HG02973 (cell line): ENCODE measurements at regions not wholly inside any gene's neighbourhood (a gene's known extent, or its start where the extent isn't known, plus 50 kb on each side); places are given as distances from the start of the nearest gene placed in this dataset.
"Not testable (repeated sequence)": the region's sequence is repeated elsewhere in the genome, so short reads cannot be mapped to it uniquely, and the experiment has no call there.

Source experiments
- ATAC-seq: cut with Tn5 transposase; IDR thresholded peaks from one replicate; pipeline ENCODE4 v1.9.1; 2021; ENCODE audit warnings: moderate library complexity; ENCODE audit not compliant: unreplicated experiment

- no peak for ATAC-seq
These were observed 143.8 kb upstream of the LAMA2 start for GRCh38 chr6:128739112-128739511.

GRCh38 chr6:128738112-128738511 is 144.8 kb upstream of the LAMA2 start:
- no peak for ATAC-seq

GRCh38 chr6:128736780-128737179 is 146.2 kb upstream of the LAMA2 start:
- no peak for ATAC-seq

- ATAC-seq, result no peak
These were observed 151.4 kb upstream of the LAMA2 start for GRCh38 chr6:128731249-128732165.

GRCh38 chr6:128727500-128727899 is 155.4 kb upstream of the LAMA2 start:
- no peak for ATAC-seq

- ATAC-seq, result no peak
These were observed 157.4 kb upstream of the LAMA2 start for GRCh38 chr6:128725271-128726233.

GRCh38 chr6:128724738-128725137 is 158.2 kb upstream of the LAMA2 start:
- no peak for ATAC-seq

- no peak for ATAC-seq
These were observed 159.3 kb upstream of the LAMA2 start for GRCh38 chr6:128723667-128724066.

GRCh38 chr6:128720891-128721290 is 162.0 kb upstream of the LAMA2 start:
- ATAC-seq, result no peak

- ATAC-seq, result no peak
These were observed 163.2 kb upstream of the LAMA2 start for GRCh38 chr6:128719786-128720185.

GRCh38 chr6:128713461-128713860 is 169.5 kb upstream of the LAMA2 start:
- no peak for ATAC-seq

- ATAC-seq, result no peak
These were observed 170.0 kb upstream of the LAMA2 start for GRCh38 chr6:128712898-128713297.

- no peak for ATAC-seq
These were observed 171.8 kb upstream of the LAMA2 start for GRCh38 chr6:128711149-128711548.

- no peak for ATAC-seq
These were observed 172.6 kb upstream of the LAMA2 start for GRCh38 chr6:128710315-128710714.

GRCh38 chr6:128704601-128705000 is 178.3 kb upstream of the LAMA2 start:
- no peak for ATAC-seq

- ATAC-seq, result not testable (repeated sequence)
These were observed 179.1 kb upstream of the LAMA2 start for GRCh38 chr6:128703794-128704193.

GRCh38 chr6:128696691-128697689 is 176.6 kb upstream of the PTPRK start:
- ATAC-seq, result no peak

GRCh38 chr6:128694303-128695009 is 174.1 kb upstream of the PTPRK start:
- peak; percentile 90 for ATAC-seq

- ATAC-seq, result no peak
These were observed 169.7 kb upstream of the PTPRK start for GRCh38 chr6:128690063-128690462.

GRCh38 chr6:128686084-128686483 is 165.7 kb upstream of the PTPRK start:
- no peak for ATAC-seq
